Lung (tissue), 11 donors: ENCODE measurements at regions not wholly inside any gene's neighbourhood (a gene's known extent, or its start where the extent isn't known, plus 50 kb on each side); places are given as distances from the start of the nearest gene placed in this dataset.

ENCODE experiments used
- ATAC-seq: fragments of 200-7000 bp; cut with Tn5 transposase; one replicate; pipeline ENCODE4 v1.9.1; 2020; ENCODE audit warnings: moderate number of reproducible peaks; ENCODE audit not compliant: insufficient read depth, low FRiP score
- DNase-seq, 3 donors: peaks; one replicate each; pipeline ENCODE4 v3.0.0-alpha.2; 2013 to 2017
- H3K27ac ChIP-seq, 2 donors: one replicate each; pipeline ENCODE4 v1.5.1; 2013; ENCODE audit warnings: mild to moderate bottlenecking in 2 of 2, moderate library complexity in 2 of 2, control low read depth in 1 of 2, inconsistent platforms in 1 of 2, low read depth in 1 of 2, low read length in 1 of 2
- H3K27me3 ChIP-seq, 3 donors: one replicate each; pipeline ENCODE4 v1.5.1; 2013; ENCODE audit warnings: low read length in 2 of 3; ENCODE audit not compliant: control insufficient read depth in 3 of 3, insufficient read depth in 3 of 3
- H3K36me3 ChIP-seq, 4 donors: one replicate each; pipeline ENCODE4 v1.5.1; 2013; ENCODE audit warnings: low read length in 4 of 4, mild to moderate bottlenecking in 1 of 4, moderate library complexity in 1 of 4; ENCODE audit not compliant: control insufficient read depth in 4 of 4, insufficient read depth in 4 of 4
- H3K4me1 ChIP-seq, 5 donors: one replicate each; pipeline ENCODE4 v1.5.1; 2013; ENCODE audit warnings: low read length in 5 of 5, mild to moderate bottlenecking in 2 of 5, moderate library complexity in 1 of 5; ENCODE audit not compliant: control insufficient read depth in 5 of 5, insufficient read depth in 5 of 5
- H3K4me3 ChIP-seq: one replicate; pipeline ENCODE4 v1.5.1; 2013; ENCODE audit warnings: mild to moderate bottlenecking, control low read depth, moderate library complexity
- H3K9ac ChIP-seq, 2 donors: one replicate each; pipeline ENCODE4 v1.5.1; 2013; ENCODE audit warnings: low read length in 2 of 2, control low read depth in 1 of 2; ENCODE audit not compliant: insufficient read depth in 1 of 2
- H3K9me3 ChIP-seq, 4 donors: one replicate each; pipeline ENCODE4 v1.5.1; 2013; ENCODE audit warnings: low read length in 3 of 4, mild to moderate bottlenecking in 1 of 4, moderate library complexity in 1 of 4; ENCODE audit not compliant: control insufficient read depth in 4 of 4, insufficient read depth in 3 of 4
- WGBS, 2 donors: extraction: QIAGEN DNeasy Blood & Tissue Kit; methylation state at CpG; one replicate each; pipeline ENCODE4 v1.1.7; 2013; 5-methylcytosine and 5-hydroxymethylcytosine counted together
- TF ChIP-seq, protein P1 (sequence below): IDR thresholded peaks from 2 replicates; pipeline ENCODE4 v1.5.1; 2012; ENCODE audit warnings: mild to moderate bottlenecking; ENCODE audit errors: control extremely low read depth, extremely low read depth
- donor health status: control.
- donor health status: control.
- donor health status: Bipolar disorder and iron deficiency.
- donor health status: healthy.
- donor health status: DM: yes; HTN: yes; CAD: no.

DNA sequence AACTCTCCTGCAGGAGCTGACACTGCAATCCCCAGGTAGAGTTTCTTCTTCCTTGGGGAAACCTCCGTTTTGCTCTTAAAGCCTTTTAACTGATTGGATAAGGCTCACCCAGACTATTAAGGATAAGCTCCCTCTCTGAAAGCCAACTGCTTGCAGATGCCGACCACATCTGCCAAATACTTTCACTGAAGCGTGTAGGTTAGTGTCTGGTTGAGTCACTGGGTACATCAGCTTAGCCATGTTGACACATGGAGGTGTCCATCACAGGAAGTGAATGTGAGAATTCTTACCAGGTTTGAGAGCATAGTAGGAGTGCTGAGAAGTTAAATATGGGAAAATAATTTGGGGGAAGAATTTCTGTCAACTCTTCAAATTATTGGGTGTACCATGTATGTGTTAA lies 202.0 kb downstream of the AJAP1 start:
- ATAC-seq (no peak), DNase-seq (no peak)
- Histone ChIP-seq H3K4me3 (no peak overlapping the region), H3K27me3 (no peaks in the 10 kb centered on the region), H3K27ac (no peak overlapping the region), H3K9ac (no peak overlapping the region), H3K4me1 (no peaks in the 10 kb centered on the region), H3K9me3 (peaks cover 0 to 8% (median 0%) of the 10 kb centered on the region in 4 donors), H3K36me3 (no peaks in the 10 kb centered on the region)
- TF ChIP-seq, protein P1, sequence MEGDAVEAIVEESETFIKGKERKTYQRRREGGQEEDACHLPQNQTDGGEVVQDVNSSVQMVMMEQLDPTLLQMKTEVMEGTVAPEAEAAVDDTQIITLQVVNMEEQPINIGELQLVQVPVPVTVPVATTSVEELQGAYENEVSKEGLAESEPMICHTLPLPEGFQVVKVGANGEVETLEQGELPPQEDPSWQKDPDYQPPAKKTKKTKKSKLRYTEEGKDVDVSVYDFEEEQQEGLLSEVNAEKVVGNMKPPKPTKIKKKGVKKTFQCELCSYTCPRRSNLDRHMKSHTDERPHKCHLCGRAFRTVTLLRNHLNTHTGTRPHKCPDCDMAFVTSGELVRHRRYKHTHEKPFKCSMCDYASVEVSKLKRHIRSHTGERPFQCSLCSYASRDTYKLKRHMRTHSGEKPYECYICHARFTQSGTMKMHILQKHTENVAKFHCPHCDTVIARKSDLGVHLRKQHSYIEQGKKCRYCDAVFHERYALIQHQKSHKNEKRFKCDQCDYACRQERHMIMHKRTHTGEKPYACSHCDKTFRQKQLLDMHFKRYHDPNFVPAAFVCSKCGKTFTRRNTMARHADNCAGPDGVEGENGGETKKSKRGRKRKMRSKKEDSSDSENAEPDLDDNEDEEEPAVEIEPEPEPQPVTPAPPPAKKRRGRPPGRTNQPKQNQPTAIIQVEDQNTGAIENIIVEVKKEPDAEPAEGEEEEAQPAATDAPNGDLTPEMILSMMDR, result no peak
- 82 to 92% methylated on average over 3 of the region's 3 CpGs for WGBS, 2 donors

DNA sequence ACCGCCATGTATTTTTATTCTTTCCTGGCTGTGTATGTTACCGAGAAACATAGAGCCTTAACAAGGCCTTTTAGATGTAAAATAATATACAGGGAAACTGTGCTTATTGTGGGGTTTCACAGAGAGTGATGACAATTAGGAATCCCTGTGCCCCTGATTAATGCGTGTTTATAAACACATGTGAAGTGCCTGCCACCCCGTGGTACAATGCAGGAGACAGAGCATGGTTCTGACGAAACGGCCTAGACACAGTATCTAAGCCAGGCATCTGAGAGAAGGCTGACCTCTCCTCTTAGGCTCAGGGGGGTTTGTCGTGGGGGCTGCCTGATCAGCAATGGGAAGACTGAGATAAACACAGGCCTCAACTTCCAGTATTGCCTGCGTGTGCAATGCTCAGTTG lies 200.0 kb downstream of the AJAP1 start:
- Histone ChIP-seq H3K36me3 (no peaks in the 10 kb centered on the region), H3K4me1 (no peaks in the 10 kb centered on the region), H3K9ac (no peak overlapping the region), H3K27ac (no peak overlapping the region), H3K9me3 (peaks cover 2 to 14% (median 5%) of the 10 kb centered on the region in 4 donors), H3K4me3 (no peak overlapping the region), H3K27me3 (no peaks in the 10 kb centered on the region)
- TF ChIP-seq, protein P1, result no peak
- WGBS, 2 donors, result 80 to 82% methylated on average over 8 of the region's 8 CpGs
- no peak for ATAC-seq
- no peak for DNase-seq

DNA sequence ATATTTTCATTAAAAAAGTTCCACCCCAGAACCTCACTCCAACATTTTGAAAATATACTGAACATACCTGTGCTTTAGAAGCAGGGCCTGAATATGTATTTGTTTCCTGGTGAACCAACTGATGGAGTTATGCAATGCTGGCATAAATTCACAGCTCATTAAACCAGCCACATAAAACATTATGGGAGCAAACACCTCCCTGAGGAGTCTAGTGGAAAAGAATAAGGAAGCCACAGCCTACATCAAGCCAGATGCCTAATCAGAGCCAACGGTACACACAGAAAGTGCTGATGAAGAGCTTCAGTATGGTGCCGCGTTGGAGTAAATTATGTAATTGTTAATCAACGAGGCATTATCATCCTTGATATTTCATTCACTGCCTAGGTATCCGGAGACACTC lies 199.5 kb downstream of the AJAP1 start:
- ATAC-seq, result no peak
- Histone ChIP-seq H3K36me3 (no peaks in the 10 kb centered on the region), H3K27ac (no peak overlapping the region), H3K27me3 (no peaks in the 10 kb centered on the region), H3K9ac (no peak overlapping the region), H3K4me1 (no peaks in the 10 kb centered on the region), H3K4me3 (no peak overlapping the region), H3K9me3 (peaks cover 2 to 14% (median 5%) of the 10 kb centered on the region in 4 donors)
- WGBS, 2 donors, result 84 to 88% methylated on average over 5 of the region's 5 CpGs
- no peak for DNase-seq
- TF ChIP-seq, protein P1, result no peak

DNA sequence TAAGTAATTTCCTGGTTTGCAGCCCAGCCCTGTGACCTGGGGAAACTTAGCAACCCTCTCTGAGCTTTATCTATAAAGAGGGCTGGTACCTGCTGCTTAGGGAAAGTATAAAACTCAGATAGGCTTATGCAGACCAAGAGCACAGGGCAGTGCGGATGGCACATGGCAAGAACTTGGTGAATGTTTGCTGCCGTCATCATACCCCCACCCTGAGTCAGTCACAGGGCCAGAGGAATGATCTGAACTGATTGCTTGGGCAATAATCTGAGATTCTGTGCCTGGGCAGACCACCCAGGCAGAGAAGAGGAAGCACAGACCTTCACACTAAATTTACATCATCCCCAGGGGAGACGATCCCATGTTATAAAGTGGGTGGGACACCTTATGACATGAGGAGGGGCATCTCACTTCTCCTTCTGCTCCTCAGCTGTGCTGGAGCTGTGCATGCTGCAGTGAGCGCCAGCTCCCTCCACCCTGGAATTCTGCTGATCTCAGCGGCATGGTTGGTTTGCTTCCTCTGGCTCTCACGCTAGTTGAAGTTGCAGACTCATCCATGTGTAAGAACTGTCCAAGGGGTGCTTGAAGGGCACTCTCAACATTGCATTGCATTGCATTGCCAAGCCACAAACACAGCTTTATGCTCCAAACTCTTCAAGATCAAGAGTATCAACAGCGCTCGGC lies 197.1 kb downstream of the AJAP1 start:
- no peak for ATAC-seq
- Histone ChIP-seq H3K27me3 (peaks cover 0 to 4% (median 0%) of the 10 kb centered on the region in 3 donors), H3K4me3 (no peak overlapping the region), H3K27ac (no peak overlapping the region), H3K4me1 (no peaks in the 10 kb centered on the region), H3K36me3 (no peaks in the 10 kb centered on the region), H3K9me3 (peaks cover 2 to 9% (median 5%) of the 10 kb centered on the region in 4 donors), H3K9ac (no peak overlapping the region)
- no peak for DNase-seq
- 76 to 83% methylated on average over 8 of the region's 8 CpGs for WGBS, 2 donors
- TF ChIP-seq, protein P1, result no peak
